ENCODE measurements at regions not wholly inside any gene's neighbourhood (a gene's known extent, or its start where the extent isn't known, plus 50 kb on each side); places are given as distances from the start of the nearest gene placed in this dataset.

- no peaks in the 10 kb centered on the region for H4K20me1 ChIP-seq (ENCODE audit: control insufficient read depth, insufficient read depth, low read length, poor library complexity, severe bottlenecking)
- no peak overlapping the region for H3K4me3 ChIP-seq (ENCODE audit: control extremely low read depth in 1 of 5, extremely low read depth in 1 of 5, insufficient read depth in 1 of 5, low read depth in 2 of 5, low read length in 4 of 5)
- CTCF ChIA-PET: no interaction called here
- POLR2A ChIA-PET: no interaction called here
- no peaks in the 10 kb centered on the region for H3K27me3 Mint-ChIP-seq
- no peaks in the 10 kb centered on the region for H3K4me1 ChIP-seq (ENCODE audit: control insufficient read depth in 2 of 2, insufficient read depth in 2 of 2, low read length in 2 of 2)
- no peak overlapping the region for H2AFZ ChIP-seq (ENCODE audit: insufficient read depth, low read depth, low read length, poor library complexity, severe bottlenecking)
- H3K9ac ChIP-seq (ENCODE audit: low read length): no peak overlapping the region
- ATAC-seq (ENCODE audit: low read depth) (no peak), DNase-seq (no peak)
- WGBS (ENCODE audit: insufficient coverage): no CpG with 5 or more reads among the region's 2 CpGs
- intact Hi-C loops (cut with micrococcal nuclease): no loop called here
- H3K4me3 Mint-ChIP-seq: no peak overlapping the region
- no peak overlapping the region for H3K4me2 ChIP-seq (replicated peaks; ENCODE audit: low read depth, low read length, poor library complexity, severe bottlenecking)
- H3K27ac ChIP-seq (ENCODE audit: low read length in 2 of 2): no peak overlapping the region
- H3K9me3 ChIP-seq (ENCODE audit: control extremely low read depth in 1 of 3, control insufficient read depth in 2 of 3, insufficient read depth in 1 of 3, low read length in 2 of 3): no peaks in the 10 kb centered on the region
- TF ChIP-seq CTCF (IDR thresholded peaks at IDR 0.05) (no peak), EZH2 (IDR thresholded peaks at IDR 0.05; ENCODE audit: borderline replicate concordance, insufficient read depth, low read depth, low read length, poor library complexity, severe bottlenecking) (no peak)
- no peak overlapping the region for H3K27ac Mint-ChIP-seq
- H3K36me3 ChIP-seq (replicated peaks in 1 of 2; ENCODE audit: control extremely low read depth in 1 of 2, control insufficient read depth in 1 of 2, extremely low read depth in 1 of 2, insufficient read depth in 2 of 2, low read length in 1 of 2): no peaks in the 10 kb centered on the region
- H3K79me2 ChIP-seq (ENCODE audit: control insufficient read depth, insufficient read depth, low read length): no peaks in the 10 kb centered on the region
- H3K9me3 Mint-ChIP-seq (ENCODE audit: insufficient read depth): peaks cover 2% of the 10 kb centered on the region
- no peaks in the 10 kb centered on the region for H3K4me1 Mint-ChIP-seq
- H3K27me3 ChIP-seq (replicated peaks in 1 of 4; ENCODE audit: control extremely low read depth in 1 of 4, control insufficient read depth in 3 of 4, insufficient read depth in 4 of 4, low read length in 3 of 4): no peaks in the 10 kb centered on the region
Observed at GRCh38 chr11:28910926-28911325, 802.7 kb downstream of the METTL15 start.

- CTCF ChIA-PET: no interaction called here
- Histone ChIP-seq H3K27ac (ENCODE audit: low read length in 2 of 2) (no peak overlapping the region), H3K36me3 (replicated peaks in 1 of 2; ENCODE audit: control extremely low read depth in 1 of 2, control insufficient read depth in 1 of 2, extremely low read depth in 1 of 2, insufficient read depth in 2 of 2, low read length in 1 of 2) (no peaks in the 10 kb centered on the region), H3K4me2 (replicated peaks; ENCODE audit: low read depth, low read length, poor library complexity, severe bottlenecking) (no peak overlapping the region), H3K4me1 (ENCODE audit: control insufficient read depth in 2 of 2, insufficient read depth in 2 of 2, low read length in 2 of 2) (no peaks in the 10 kb centered on the region), H3K9ac (ENCODE audit: low read length) (no peak overlapping the region), H2AFZ (ENCODE audit: insufficient read depth, low read depth, low read length, poor library complexity, severe bottlenecking) (no peak overlapping the region), H4K20me1 (ENCODE audit: control insufficient read depth, insufficient read depth, low read length, poor library complexity, severe bottlenecking) (no peaks in the 10 kb centered on the region), H3K79me2 (ENCODE audit: control insufficient read depth, insufficient read depth, low read length) (no peaks in the 10 kb centered on the region), H3K4me3 (ENCODE audit: control extremely low read depth in 1 of 5, extremely low read depth in 1 of 5, insufficient read depth in 1 of 5, low read depth in 2 of 5, low read length in 4 of 5) (no peak overlapping the region), H3K9me3 (ENCODE audit: control extremely low read depth in 1 of 3, control insufficient read depth in 2 of 3, insufficient read depth in 1 of 3, low read length in 2 of 3) (no peaks in the 10 kb centered on the region), H3K27me3 (replicated peaks in 1 of 4; ENCODE audit: control extremely low read depth in 1 of 4, control insufficient read depth in 3 of 4, insufficient read depth in 4 of 4, low read length in 3 of 4) (no peaks in the 10 kb centered on the region)
- intact Hi-C loops (cut with micrococcal nuclease): no loop called here
- WGBS (ENCODE audit: insufficient coverage): 80% methylated on average over 2 of the region's 2 CpGs
- Mint-ChIP-seq H3K27ac (no peak overlapping the region), H3K27me3 (no peaks in the 10 kb centered on the region), H3K9me3 (ENCODE audit: insufficient read depth) (no peaks in the 10 kb centered on the region), H3K4me1 (no peaks in the 10 kb centered on the region), H3K4me3 (no peak overlapping the region)
- POLR2A ChIA-PET: no interaction called here
- TF ChIP-seq CTCF (IDR thresholded peaks at IDR 0.05): no peak
- no peak for TF ChIP-seq EZH2 (IDR thresholded peaks at IDR 0.05; ENCODE audit: borderline replicate concordance, insufficient read depth, low read depth, low read length, poor library complexity, severe bottlenecking)
- ATAC-seq (ENCODE audit: low read depth): no peak
- DNase-seq: no peak
Observed at GRCh38 chr11:28903716-28904115, 795.5 kb downstream of the METTL15 start.

Measured in B cell (primary cell).